Neural cell (in vitro differentiated cells): ENCODE measurements at regions not wholly inside any gene's neighbourhood (a gene's known extent, or its start where the extent isn't known, plus 50 kb on each side); places are given as distances from the start of the nearest gene placed in this dataset.

Experiments
- H2AFZ ChIP-seq: fragments of 200-600, 300-800 bp; sonication (generic), shearing (Covaris generic); 2 replicates; pipeline ENCODE4 v1.6.0; 2014; ENCODE audit warnings: low read depth, mild to moderate bottlenecking, antibody characterized with exemption, low read length, moderate library complexity
- H3F3A ChIP-seq: fragments of 200-600 bp; shearing (Covaris generic); 2 replicates; pipeline ENCODE4 v1.6.1; 2016; ENCODE audit warnings: mild to moderate bottlenecking, moderate library complexity, mixed read lengths, antibody characterized with exemption, low read length; ENCODE audit not compliant: insufficient read depth, poor library complexity, severe bottlenecking
- H3K27ac ChIP-seq: fragments of 200-600, 300-800 bp; sonication (generic), shearing (Covaris generic); 2 replicates; pipeline ENCODE4 v1.5.1; 2014; ENCODE audit warnings: mild to moderate bottlenecking, low read length, moderate library complexity
- H3K27me3 ChIP-seq: fragments of 300-800, 200-600 bp; sonication (generic), shearing (Covaris generic); 2 replicates; pipeline ENCODE4 v1.6.0; 2014; ENCODE audit warnings: mild to moderate bottlenecking, low read depth, low read length, moderate library complexity; ENCODE audit not compliant: insufficient read depth
- H3K36me3 ChIP-seq: fragments of 300-800, 200-600 bp; sonication (generic), shearing (Covaris generic); 2 replicates; pipeline ENCODE4 v1.5.1; 2014; ENCODE audit warnings: mild to moderate bottlenecking, antibody characterized with exemption, low read length, moderate library complexity; ENCODE audit not compliant: insufficient read depth
- H3K4me2 ChIP-seq: fragments of 300-800, 200-600 bp; sonication (generic), shearing (Covaris generic); 2 replicates; pipeline ENCODE4 v1.6.0; 2014; ENCODE audit warnings: mild to moderate bottlenecking, low read length
- H3K4me3 ChIP-seq: fragments of 300-800, 200-600 bp; sonication (generic), shearing (Covaris generic); 2 replicates; pipeline ENCODE4 v1.5.1; 2014; ENCODE audit warnings: mild to moderate bottlenecking, low read length, moderate library complexity
- H3K79me2 ChIP-seq: fragments of 200-600 bp; shearing (Covaris generic); replicated peaks from 2 replicates; pipeline ENCODE4 v1.6.0; 2014; ENCODE audit warnings: mild to moderate bottlenecking, low read length, moderate library complexity; ENCODE audit not compliant: insufficient read depth
- H3K9ac ChIP-seq: fragments of 300-800, 200-600 bp; sonication (generic), shearing (Covaris generic); 2 replicates; pipeline ENCODE4 v1.6.1; 2016; ENCODE audit warnings: mild to moderate bottlenecking, low read length, mixed read lengths
- H3K9me2 ChIP-seq: fragments of 200-600 bp; shearing (Covaris generic); 2 replicates; pipeline ENCODE4 v1.6.1; 2016; ENCODE audit warnings: mild to moderate bottlenecking, low read length, mixed read lengths; ENCODE audit not compliant: insufficient read depth
- H3K9me3 ChIP-seq: fragments of 200-600, 300-800 bp; sonication (generic), shearing (Covaris generic); 2 replicates; pipeline ENCODE4 v1.6.1; 2016; ENCODE audit warnings: mild to moderate bottlenecking, mixed run types, low read length, moderate library complexity, mixed read lengths
- H4K20me1 ChIP-seq: fragments of 200-600 bp; shearing (Covaris generic); 2 replicates; pipeline ENCODE4 v1.6.1; 2016; ENCODE audit warnings: mild to moderate bottlenecking, mixed run types; ENCODE audit not compliant: insufficient read depth
- EP300 ChIP-seq: fragments of 450-650 bp; conservative IDR thresholded peaks from 2 replicates; pipeline ENCODE4 v1.6.1; 2014; ENCODE audit warnings: antibody characterized with exemption, mild to moderate bottlenecking, moderate library complexity; ENCODE audit not compliant: poor library complexity, severe bottlenecking
- EZH2 ChIP-seq: fragments of 200-600, 300-800 bp; shearing (Covaris generic), sonication (generic); IDR thresholded peaks from 2 replicates; pipeline ENCODE4 v1.6.1; 2014; ENCODE audit warnings: antibody characterized with exemption, low read length, borderline replicate concordance, mild to moderate bottlenecking; ENCODE audit not compliant: insufficient read depth, poor library complexity, severe bottlenecking
- MXI1 ChIP-seq: fragments of 450-650 bp; conservative IDR thresholded peaks from 2 replicates; pipeline ENCODE4 v1.6.1; 2014; ENCODE audit warnings: antibody characterized with exemption, mild to moderate bottlenecking; ENCODE audit not compliant: poor library complexity, severe bottlenecking
- POLR2AphosphoS5 ChIP-seq: IDR thresholded peaks from 2 replicates; pipeline ENCODE4 v1.6.1; 2012
- RAD21 ChIP-seq: fragments of 450-650 bp; conservative IDR thresholded peaks from 2 replicates; pipeline ENCODE4 v1.6.1; 2014; ENCODE audit warnings: antibody characterized with exemption, mild to moderate bottlenecking, moderate library complexity
- SMC3 ChIP-seq: fragments of 450-650 bp; conservative IDR thresholded peaks from 2 replicates; pipeline ENCODE4 v1.6.1; 2014; ENCODE audit warnings: antibody characterized with exemption, mild to moderate bottlenecking, moderate library complexity; ENCODE audit not compliant: poor library complexity
- TAF1 ChIP-seq: IDR thresholded peaks from 2 replicates; pipeline ENCODE4 v1.6.1; 2012; ENCODE audit warnings: low read depth
- TF ChIP-seq, protein P1 (sequence below): IDR thresholded peaks from 2 replicates; pipeline ENCODE4 v1.6.1; 2012; ENCODE audit warnings: borderline replicate concordance
- TF ChIP-seq, protein P2 (sequence below): fragments of 450-650 bp; IDR thresholded peaks from 2 replicates; pipeline ENCODE4 v1.5.1; 2014; ENCODE audit warnings: antibody characterized with exemption, mild to moderate bottlenecking, moderate library complexity; ENCODE audit not compliant: poor library complexity, severe bottlenecking

DNA sequence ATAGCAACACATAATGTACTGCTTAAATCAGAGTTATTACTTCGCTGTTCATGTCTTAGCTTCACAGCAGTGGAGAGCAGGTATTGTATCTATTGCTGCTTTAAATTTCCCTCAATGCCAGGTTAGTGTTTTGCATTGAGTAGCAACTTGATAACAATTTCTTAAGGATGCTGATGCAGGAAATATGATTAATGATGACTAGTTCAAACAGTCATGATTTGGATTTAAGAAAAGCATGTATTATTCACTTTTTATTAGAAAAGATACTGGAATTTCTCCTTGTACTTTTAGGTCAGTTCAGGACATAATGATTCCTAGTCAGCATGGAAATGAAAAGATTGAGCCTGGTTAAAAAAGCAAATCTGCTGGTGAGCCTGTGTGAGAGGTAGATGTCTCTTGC is 67.2 kb upstream of the ARHGAP29 start:
- Histone ChIP-seq H4K20me1 (no peaks in the 10 kb centered on the region), H3K27me3 (no peaks in the 10 kb centered on the region), H3K36me3 (no peaks in the 10 kb centered on the region), H3K9me3 (no peaks in the 10 kb centered on the region), H3K4me2 (no peak overlapping the region), H3K27ac (no peak overlapping the region), H3K9me2 (no peaks in the 10 kb centered on the region), H3K79me2 (no peaks in the 10 kb centered on the region), H3F3A (no peaks in the 10 kb centered on the region), H3K9ac (no peak overlapping the region), H2AFZ (no peak overlapping the region), H3K4me3 (no peak overlapping the region)
- TF ChIP-seq MXI1 (no peak), SMC3 (no peak), RAD21 (no peak), EZH2 (no peak), TAF1 (no peak), EP300 (no peak), POLR2AphosphoS5 (no peak)
- TF ChIP-seq, protein P1, sequence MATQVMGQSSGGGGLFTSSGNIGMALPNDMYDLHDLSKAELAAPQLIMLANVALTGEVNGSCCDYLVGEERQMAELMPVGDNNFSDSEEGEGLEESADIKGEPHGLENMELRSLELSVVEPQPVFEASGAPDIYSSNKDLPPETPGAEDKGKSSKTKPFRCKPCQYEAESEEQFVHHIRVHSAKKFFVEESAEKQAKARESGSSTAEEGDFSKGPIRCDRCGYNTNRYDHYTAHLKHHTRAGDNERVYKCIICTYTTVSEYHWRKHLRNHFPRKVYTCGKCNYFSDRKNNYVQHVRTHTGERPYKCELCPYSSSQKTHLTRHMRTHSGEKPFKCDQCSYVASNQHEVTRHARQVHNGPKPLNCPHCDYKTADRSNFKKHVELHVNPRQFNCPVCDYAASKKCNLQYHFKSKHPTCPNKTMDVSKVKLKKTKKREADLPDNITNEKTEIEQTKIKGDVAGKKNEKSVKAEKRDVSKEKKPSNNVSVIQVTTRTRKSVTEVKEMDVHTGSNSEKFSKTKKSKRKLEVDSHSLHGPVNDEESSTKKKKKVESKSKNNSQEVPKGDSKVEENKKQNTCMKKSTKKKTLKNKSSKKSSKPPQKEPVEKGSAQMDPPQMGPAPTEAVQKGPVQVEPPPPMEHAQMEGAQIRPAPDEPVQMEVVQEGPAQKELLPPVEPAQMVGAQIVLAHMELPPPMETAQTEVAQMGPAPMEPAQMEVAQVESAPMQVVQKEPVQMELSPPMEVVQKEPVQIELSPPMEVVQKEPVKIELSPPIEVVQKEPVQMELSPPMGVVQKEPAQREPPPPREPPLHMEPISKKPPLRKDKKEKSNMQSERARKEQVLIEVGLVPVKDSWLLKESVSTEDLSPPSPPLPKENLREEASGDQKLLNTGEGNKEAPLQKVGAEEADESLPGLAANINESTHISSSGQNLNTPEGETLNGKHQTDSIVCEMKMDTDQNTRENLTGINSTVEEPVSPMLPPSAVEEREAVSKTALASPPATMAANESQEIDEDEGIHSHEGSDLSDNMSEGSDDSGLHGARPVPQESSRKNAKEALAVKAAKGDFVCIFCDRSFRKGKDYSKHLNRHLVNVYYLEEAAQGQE, result no peak
- TF ChIP-seq, protein P2, sequence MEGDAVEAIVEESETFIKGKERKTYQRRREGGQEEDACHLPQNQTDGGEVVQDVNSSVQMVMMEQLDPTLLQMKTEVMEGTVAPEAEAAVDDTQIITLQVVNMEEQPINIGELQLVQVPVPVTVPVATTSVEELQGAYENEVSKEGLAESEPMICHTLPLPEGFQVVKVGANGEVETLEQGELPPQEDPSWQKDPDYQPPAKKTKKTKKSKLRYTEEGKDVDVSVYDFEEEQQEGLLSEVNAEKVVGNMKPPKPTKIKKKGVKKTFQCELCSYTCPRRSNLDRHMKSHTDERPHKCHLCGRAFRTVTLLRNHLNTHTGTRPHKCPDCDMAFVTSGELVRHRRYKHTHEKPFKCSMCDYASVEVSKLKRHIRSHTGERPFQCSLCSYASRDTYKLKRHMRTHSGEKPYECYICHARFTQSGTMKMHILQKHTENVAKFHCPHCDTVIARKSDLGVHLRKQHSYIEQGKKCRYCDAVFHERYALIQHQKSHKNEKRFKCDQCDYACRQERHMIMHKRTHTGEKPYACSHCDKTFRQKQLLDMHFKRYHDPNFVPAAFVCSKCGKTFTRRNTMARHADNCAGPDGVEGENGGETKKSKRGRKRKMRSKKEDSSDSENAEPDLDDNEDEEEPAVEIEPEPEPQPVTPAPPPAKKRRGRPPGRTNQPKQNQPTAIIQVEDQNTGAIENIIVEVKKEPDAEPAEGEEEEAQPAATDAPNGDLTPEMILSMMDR, result no peak

DNA sequence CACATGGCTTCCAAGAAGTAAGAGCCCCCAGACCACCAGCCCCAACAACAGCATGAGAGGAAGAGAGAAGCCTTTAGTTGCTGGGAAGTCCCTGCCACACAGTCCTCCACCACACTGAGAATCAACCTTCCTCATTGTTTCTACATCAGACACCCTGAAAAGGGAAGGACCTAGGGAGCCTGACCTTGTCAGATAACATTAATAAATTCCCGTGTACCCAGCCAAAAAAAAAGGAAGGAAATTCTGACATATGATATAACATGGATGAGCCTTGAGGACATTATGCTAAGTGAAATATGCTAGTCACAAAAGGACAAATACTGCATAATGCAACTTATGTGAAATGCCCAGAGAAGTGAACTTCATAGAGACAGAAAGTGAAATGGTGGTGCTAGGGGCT is 65.6 kb upstream of the ARHGAP29 start:
- H3K9me3 ChIP-seq, result no peaks in the 10 kb centered on the region
- no peaks in the 10 kb centered on the region for H3K27me3 ChIP-seq
- TF ChIP-seq, protein P1, result no peak
- TF ChIP-seq POLR2AphosphoS5, result no peak
- no peak for TF ChIP-seq RAD21
- no peak for TF ChIP-seq EP300
- no peak for TF ChIP-seq SMC3
- TF ChIP-seq TAF1, result no peak
- TF ChIP-seq, protein P2, result no peak
- TF ChIP-seq EZH2, result no peak
- no peak for TF ChIP-seq MXI1
- H3K4me3 ChIP-seq, result no peak overlapping the region
- no peak overlapping the region for H2AFZ ChIP-seq
- no peaks in the 10 kb centered on the region for H3K36me3 ChIP-seq
- no peak overlapping the region for H3K4me2 ChIP-seq
- no peaks in the 10 kb centered on the region for H4K20me1 ChIP-seq
- H3K9ac ChIP-seq, result no peak overlapping the region
- H3K79me2 ChIP-seq, result no peaks in the 10 kb centered on the region
- H3F3A ChIP-seq, result no peaks in the 10 kb centered on the region
- no peaks in the 10 kb centered on the region for H3K9me2 ChIP-seq
- H3K27ac ChIP-seq, result no peak overlapping the region
